ENCODE measurements at regions not wholly inside any gene's neighbourhood (a gene's known extent, or its start where the extent isn't known, plus 50 kb on each side); places are given as distances from the start of the nearest gene placed in this dataset.

GRCh38 chr12:112573141-112573540 is 154.4 kb downstream of the PTPN11 start:
- no peak for ATAC-seq
- no peak for TF ChIP-seq ISL1 (CRISPR knock-in tag; IDR thresholded peaks at IDR 0.05)
- TF ChIP-seq OSR1 (CRISPR knock-in tag; IDR thresholded peaks at IDR 0.05), result no peak
- no peak for TF ChIP-seq ZC3H10 (CRISPR knock-in tag; IDR thresholded peaks at IDR 0.05)
- TF ChIP-seq ZNF565 (CRISPR knock-in tag; conservative IDR thresholded peaks at IDR 0.05; ENCODE audit: low read depth), result no peak

- TF ChIP-seq ZNF8 (CRISPR knock-in tag; IDR thresholded peaks at IDR 0.05) (no peak), BACH2 (CRISPR knock-in tag; IDR thresholded peaks at IDR 0.05; ENCODE audit: borderline replicate concordance) (no peak), ZFP30 (CRISPR knock-in tag; IDR thresholded peaks at IDR 0.05) (no peak), GLIS3 (CRISPR knock-in tag; IDR thresholded peaks at IDR 0.05) (no peak), ZNF70 (CRISPR knock-in tag; IDR thresholded peaks at IDR 0.05) (no peak), ISL1 (CRISPR knock-in tag; IDR thresholded peaks at IDR 0.05) (no peak), ZC3H10 (CRISPR knock-in tag; IDR thresholded peaks at IDR 0.05) (no peak), TOX (CRISPR knock-in tag; IDR thresholded peaks at IDR 0.05; ENCODE audit: borderline replicate concordance) (no peak), RARB (CRISPR knock-in tag; IDR thresholded peaks at IDR 0.05) (no peak), OSR1 (CRISPR knock-in tag; IDR thresholded peaks at IDR 0.05) (no peak), PPARA (CRISPR knock-in tag; IDR thresholded peaks at IDR 0.05; ENCODE audit: borderline replicate concordance) (no peak), CREB5 (CRISPR knock-in tag; IDR thresholded peaks at IDR 0.05; ENCODE audit: low read depth) (no peak), TSHZ2 (CRISPR knock-in tag; IDR thresholded peaks at IDR 0.05) (no peak), ZFP3 (CRISPR knock-in tag; IDR thresholded peaks at IDR 0.05) (no peak), PATZ1 (CRISPR knock-in tag; IDR thresholded peaks at IDR 0.05; ENCODE audit: borderline replicate concordance) (no peak), CSRNP3 (CRISPR knock-in tag; IDR thresholded peaks at IDR 0.05) (no peak), ESRRG (CRISPR knock-in tag; IDR thresholded peaks at IDR 0.05) (no peak), CSDC2 (CRISPR knock-in tag; IDR thresholded peaks at IDR 0.05) (no peak), ARNTL (CRISPR knock-in tag; IDR thresholded peaks at IDR 0.05; ENCODE audit: borderline replicate concordance, low read depth) (no peak), TCF4 (CRISPR knock-in tag; IDR thresholded peaks at IDR 0.05; ENCODE audit: borderline replicate concordance) (no peak)
- no peak for ATAC-seq
Observed at GRCh38 chr12:112574896-112575558, 156.3 kb downstream of the PTPN11 start.

GRCh38 chr12:112575559-112576067 is 156.9 kb downstream of the PTPN11 start:
- no peak for ATAC-seq
- TF ChIP-seq CSRNP3 (CRISPR knock-in tag; IDR thresholded peaks at IDR 0.05), result no peak
- no peak for TF ChIP-seq ISL1 (CRISPR knock-in tag; IDR thresholded peaks at IDR 0.05)
- TF ChIP-seq GLIS3 (CRISPR knock-in tag; IDR thresholded peaks at IDR 0.05), result no peak
- no peak for TF ChIP-seq ZFP3 (CRISPR knock-in tag; IDR thresholded peaks at IDR 0.05)
- no peak for TF ChIP-seq ZNF8 (CRISPR knock-in tag; IDR thresholded peaks at IDR 0.05)
- no peak for TF ChIP-seq TOX (CRISPR knock-in tag; IDR thresholded peaks at IDR 0.05; ENCODE audit: borderline replicate concordance)
- TF ChIP-seq SNAI2 (CRISPR knock-in tag; IDR thresholded peaks at IDR 0.05), result no peak
- no peak for TF ChIP-seq OSR1 (CRISPR knock-in tag; IDR thresholded peaks at IDR 0.05)
- no peak for TF ChIP-seq TCF4 (CRISPR knock-in tag; IDR thresholded peaks at IDR 0.05; ENCODE audit: borderline replicate concordance)
- TF ChIP-seq ZC3H10 (CRISPR knock-in tag; IDR thresholded peaks at IDR 0.05), result no peak
- TF ChIP-seq ZNF565 (CRISPR knock-in tag; conservative IDR thresholded peaks at IDR 0.05; ENCODE audit: low read depth), result no peak
- no peak for TF ChIP-seq POU6F1 (CRISPR knock-in tag; IDR thresholded peaks at IDR 0.05; ENCODE audit: borderline replicate concordance, low read depth)
- no peak for TF ChIP-seq ESRRG (CRISPR knock-in tag; IDR thresholded peaks at IDR 0.05)
- TF ChIP-seq TSHZ2 (CRISPR knock-in tag; IDR thresholded peaks at IDR 0.05), result no peak
- no peak for TF ChIP-seq ZFP30 (CRISPR knock-in tag; IDR thresholded peaks at IDR 0.05)

All from SK-N-SH treated with all-trans-retinoic acid at 6 μM for 48 hours (cell line).